H1 (cell line): ENCODE measurements at regions not wholly inside any gene's neighbourhood (a gene's known extent, or its start where the extent isn't known, plus 50 kb on each side); places are given as distances from the start of the nearest gene placed in this dataset.

Experiments used
- CTCF ChIA-PET: fragments of 300-600 bp; sonication (Branson Sonifier 250); formaldehyde crosslinking; loops from one replicate; lab custom pipeline; 2021; ENCODE audit not compliant: partially characterized antibody; lab: Charles Lee
- POLR2A ChIA-PET: fragments of 300-600 bp; sonication (Branson Sonifier 250); formaldehyde crosslinking; loops from one replicate; lab custom pipeline; 2021; ENCODE audit warnings: inconsistent platforms; ENCODE audit not compliant: partially characterized antibody; lab: Charles Lee
- DNase-seq, 2 experiments: peaks; one replicate each; pipeline versions ENCODE4 v3.0.0 to v3.0.0-alpha.2; 2010 to 2022; ENCODE audit warnings: low spot score in 2 of 2, low read depth in 1 of 2, mixed read lengths in 1 of 2
- FAIRE-seq: peaks from 2 replicates; lab custom pipeline; 2011; peaks lifted over from hg19 to GRCh38; lab: Jason Lieb, UNC
- H2AFZ ChIP-seq: 2 replicates; pipeline ENCODE4 v1.8.1; 2012; ENCODE audit warnings: low read length, inconsistent platforms
- H2AK5ac ChIP-seq: 2 replicates; pipeline ENCODE4 v1.6.1; 2013; ENCODE audit warnings: low read depth, low read length
- H2BK120ac ChIP-seq: replicated peaks from 2 replicates; pipeline ENCODE3; 2013; ENCODE audit warnings: low read depth, low read length, inconsistent platforms
- H2BK12ac ChIP-seq: 2 replicates; pipeline ENCODE4 v1.6.1; 2013; ENCODE audit warnings: low read depth, low read length
- H2BK15ac ChIP-seq: 2 replicates; pipeline ENCODE4 v1.6.1; 2013; ENCODE audit warnings: low read length
- H2BK20ac ChIP-seq: 2 replicates; pipeline ENCODE4 v1.6.1; 2013; ENCODE audit warnings: low read length
- H2BK5ac ChIP-seq: 2 replicates; pipeline ENCODE4 v1.6.1; 2013; ENCODE audit warnings: low read depth, low read length
- H3K14ac ChIP-seq: 2 replicates; pipeline ENCODE4 v1.6.1; 2013; ENCODE audit warnings: inconsistent platforms; ENCODE audit not compliant: insufficient read length
- H3K18ac ChIP-seq: 2 replicates; pipeline ENCODE4 v1.6.1; 2013; ENCODE audit warnings: low read length; ENCODE audit errors: extremely low read depth
- H3K23ac ChIP-seq: 2 replicates; pipeline ENCODE4 v1.6.1; 2013; ENCODE audit warnings: inconsistent platforms; ENCODE audit not compliant: insufficient read length
- H3K23me2 ChIP-seq: 2 replicates; pipeline ENCODE4 v1.6.1; 2013; ENCODE audit warnings: low read depth, low read length
- H3K27ac ChIP-seq: 2 replicates; pipeline ENCODE4 v1.6.1; 2011; ENCODE audit warnings: low read depth, low read length, inconsistent platforms
- H3K27me3 ChIP-seq, 4 experiments: replicated peaks in 1 of 4; 1 replicate in 1 of 4; 2 replicates in 3 of 4; pipeline versions ENCODE4 v1.6.1 to v1.8.1; 2011 to 2013; ENCODE audit warnings: low read length in 3 of 4, mild to moderate bottlenecking in 3 of 4, inconsistent platforms in 2 of 4, mixed read lengths in 2 of 4, moderate library complexity in 1 of 4; ENCODE audit not compliant: control insufficient read depth in 3 of 4, insufficient read depth in 3 of 4; ENCODE audit errors: extremely low read depth in 1 of 4
- H3K36me3 ChIP-seq, 4 experiments: 2 replicates each; pipeline versions ENCODE4 v1.6.1 to v1.8.1; 2011 to 2013; ENCODE audit warnings: mild to moderate bottlenecking in 4 of 4, low read length in 3 of 4, moderate library complexity in 2 of 4, control low read depth in 1 of 4, inconsistent platforms in 1 of 4; ENCODE audit not compliant: insufficient read depth in 4 of 4, control insufficient read depth in 2 of 4
- H3K4ac ChIP-seq: replicated peaks from 2 replicates; pipeline ENCODE3; 2013; ENCODE audit warnings: low read length, low read depth, mixed read lengths, inconsistent platforms; ENCODE audit not compliant: insufficient read length
- H3K4me1 ChIP-seq, 4 experiments: replicated peaks in 1 of 4; 1 replicate in 1 of 4; 2 replicates in 3 of 4; pipeline versions ENCODE4 v1.6.1 to v1.8.1; 2011 to 2013; ENCODE audit warnings: low read length in 3 of 4, inconsistent platforms in 2 of 4, mixed read lengths in 1 of 4; ENCODE audit not compliant: insufficient read depth in 4 of 4, control insufficient read depth in 3 of 4
- H3K4me2 ChIP-seq, 2 experiments: 2 replicates each; pipeline versions ENCODE4 v1.6.1 to v1.8.1; 2011 to 2013; ENCODE audit warnings: low read depth in 2 of 2, low read length in 2 of 2, control low read depth in 1 of 2, inconsistent platforms in 1 of 2, mild to moderate bottlenecking in 1 of 2; ENCODE audit not compliant: insufficient read depth in 1 of 2
- H3K4me3 ChIP-seq, 4 experiments: fragments of 200-600, 300-600 bp in 1 of 4; sonication (generic), shearing (Covaris generic), sonication (Bioruptor Twin) in 1 of 4; 2 replicates each; pipeline versions ENCODE4 v1.5.1 to v1.8.1; 2011 to 2016; ENCODE audit warnings: low read length in 4 of 4, low read depth in 3 of 4, control low read depth in 2 of 4, inconsistent platforms in 2 of 4, mild to moderate bottlenecking in 2 of 4, mixed read lengths in 1 of 4, moderate library complexity in 1 of 4; ENCODE audit not compliant: insufficient read depth in 2 of 4; ENCODE audit errors: extremely low read depth in 1 of 4
- H3K56ac ChIP-seq: replicated peaks from 2 replicates; pipeline ENCODE3; 2013; ENCODE audit warnings: low read depth, mild to moderate bottlenecking, mixed read lengths, low read length, inconsistent platforms; ENCODE audit not compliant: insufficient read length
- H3K79me1 ChIP-seq: 2 replicates; pipeline ENCODE4 v1.6.1; 2013; ENCODE audit warnings: low read depth, low read length, control low read depth
- H3K79me2 ChIP-seq, 2 experiments: 2 replicates each; pipeline versions ENCODE4 v1.6.1 to v1.8.1; 2012 to 2013; ENCODE audit warnings: low read length in 2 of 2, mild to moderate bottlenecking in 2 of 2, inconsistent platforms in 1 of 2; ENCODE audit not compliant: insufficient read depth in 2 of 2, control insufficient read depth in 1 of 2
- H3K9ac ChIP-seq, 4 experiments: replicated peaks in 1 of 4; 1 replicate in 1 of 4; 2 replicates in 3 of 4; pipeline versions ENCODE4 v1.6.1 to v1.8.1; 2011 to 2013; ENCODE audit warnings: low read depth in 3 of 4, low read length in 3 of 4, control low read depth in 2 of 4, mild to moderate bottlenecking in 2 of 4, moderate library complexity in 2 of 4, inconsistent platforms in 1 of 4; ENCODE audit errors: extremely low read depth in 1 of 4
- H3K9me3 ChIP-seq, 2 experiments: 2 replicates each; pipeline versions ENCODE4 v1.6.1 to v1.8.1; 2012 to 2013; ENCODE audit warnings: mild to moderate bottlenecking in 2 of 2, moderate library complexity in 2 of 2, control low read depth in 1 of 2, inconsistent platforms in 1 of 2, low read depth in 1 of 2, low read length in 1 of 2, mixed read lengths in 1 of 2; ENCODE audit not compliant: insufficient read depth in 2 of 2
- H4K20me1 ChIP-seq, 2 experiments: replicated peaks in 1 of 2; 2 replicates each; pipeline versions ENCODE3 to v1.8.1; 2011 to 2013; ENCODE audit warnings: inconsistent platforms in 2 of 2, low read length in 2 of 2, mild to moderate bottlenecking in 1 of 2; ENCODE audit not compliant: insufficient read depth in 2 of 2, control insufficient read depth in 1 of 2
- H4K5ac ChIP-seq: 2 replicates; pipeline ENCODE4 v1.6.1; 2013; ENCODE audit warnings: low read length, low read depth, mixed read lengths, inconsistent platforms; ENCODE audit not compliant: insufficient read length
- H4K8ac ChIP-seq: 2 replicates; pipeline ENCODE4 v1.8.0; 2013; ENCODE audit warnings: mild to moderate bottlenecking, moderate library complexity, low read length, inconsistent platforms; ENCODE audit not compliant: insufficient read depth; ENCODE audit errors: extremely low read depth
- H4K91ac ChIP-seq: replicated peaks from 2 replicates; pipeline ENCODE3; 2013; ENCODE audit warnings: low read length, mixed read lengths, inconsistent platforms; ENCODE audit not compliant: insufficient read length
- ASH2L ChIP-seq: fragments of 200-600, 300-600 bp; sonication (generic); IDR thresholded peaks from one replicate; pipeline ENCODE4 v1.7.1; 2017; ENCODE audit warnings: low read length
- CHD1 ChIP-seq: IDR thresholded peaks from 2 replicates; pipeline ENCODE4 v1.6.1; 2012; ENCODE audit warnings: low read depth, low read length, improper control_type of control experiment
- CHD2 ChIP-seq: IDR thresholded peaks from 2 replicates; pipeline ENCODE4 v1.6.1; 2012; ENCODE audit warnings: low read length, improper control_type of control experiment
- CTCF ChIP-seq, 3 experiments: IDR thresholded peaks; 1 replicate in 2 of 3; 2 replicates in 1 of 3; pipeline versions ENCODE4 v1.5.1 to v1.6.1; 2011; ENCODE audit warnings: low read length in 3 of 3, mild to moderate bottlenecking in 3 of 3, inconsistent platforms in 2 of 3, low read depth in 1 of 3, moderate library complexity in 1 of 3; ENCODE audit not compliant: insufficient read depth in 1 of 3; ENCODE audit errors: control extremely low read depth in 1 of 3
- GABPA ChIP-seq: IDR thresholded peaks from 2 replicates; pipeline ENCODE4 v1.6.1; 2011; ENCODE audit warnings: mild to moderate bottlenecking, low read length, moderate library complexity, borderline replicate concordance; ENCODE audit not compliant: insufficient read depth
- HDAC2 ChIP-seq, 2 experiments: fragments of 300-600 bp in 1 of 2; sonication (generic) in 1 of 2; IDR thresholded peaks; 2 replicates each; pipeline ENCODE4 v1.6.1; 2011 to 2012; ENCODE audit warnings: low read depth in 2 of 2, low read length in 2 of 2, mild to moderate bottlenecking in 2 of 2, moderate library complexity in 2 of 2, borderline replicate concordance in 1 of 2, inconsistent platforms in 1 of 2
- KDM1A ChIP-seq: fragments of 200-600, 300-600 bp; sonication (generic); IDR thresholded peaks from 2 replicates; pipeline ENCODE4 v1.7.1; 2016; ENCODE audit warnings: mild to moderate bottlenecking, low read length, borderline replicate concordance
- KDM4A ChIP-seq: IDR thresholded peaks from one replicate; pipeline ENCODE4 v1.7.1; 2012; ENCODE audit warnings: low read depth, mild to moderate bottlenecking, moderate library complexity, low read length, inconsistent platforms; ENCODE audit not compliant: severe bottlenecking
- RFX5 ChIP-seq: IDR thresholded peaks from 2 replicates; pipeline ENCODE4 v1.6.1; 2011; ENCODE audit warnings: low read depth, low read length, improper control_type of control experiment, borderline replicate concordance
- RNF2 ChIP-seq: fragments of 200-900, 300-1000 bp; sonication (generic); IDR thresholded peaks from 2 replicates; pipeline ENCODE4 v1.7.1; 2016; ENCODE audit warnings: borderline replicate concordance, low read depth, mild to moderate bottlenecking, antibody characterized with exemption, low read length; ENCODE audit not compliant: poor library complexity, severe bottlenecking; ENCODE audit errors: missing control alignments
- SIX5 ChIP-seq: IDR thresholded peaks from 2 replicates; pipeline ENCODE4 v1.6.1; 2011; ENCODE audit warnings: mild to moderate bottlenecking, low read depth, low read length
- SUZ12 ChIP-seq: fragments of 200-600 bp; sonication (generic); IDR thresholded peaks from 2 replicates; pipeline ENCODE4 v1.6.1; 2012; ENCODE audit warnings: mild to moderate bottlenecking, inconsistent platforms, low read length, moderate library complexity, mixed read lengths
- TAF7 ChIP-seq: optimal IDR thresholded peaks from 2 replicates; pipeline ENCODE3; 2011; ENCODE audit warnings: low read depth, mild to moderate bottlenecking, inconsistent platforms, low read length, moderate library complexity, borderline replicate concordance

DNA sequence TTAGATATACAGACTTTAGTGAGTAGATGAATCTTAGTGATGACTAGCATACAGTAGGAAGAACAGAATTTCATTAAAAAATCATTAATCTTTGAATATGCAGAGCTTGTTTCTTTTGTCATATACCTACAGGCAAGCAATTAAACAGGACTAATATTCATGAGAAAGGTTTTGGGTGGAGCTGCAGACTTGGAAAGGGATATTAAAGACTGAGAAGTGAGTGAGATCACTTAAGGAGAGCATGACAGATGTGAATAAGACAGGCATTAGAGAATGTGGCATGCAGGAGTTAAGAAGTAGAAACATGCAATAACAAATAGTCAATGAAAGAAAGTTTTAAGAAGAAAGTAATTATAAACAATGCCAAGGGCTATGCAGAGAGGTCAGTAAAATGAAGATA, 187.7 kb downstream of the TMTC3 start:
- no peak overlapping the region for H3K27ac ChIP-seq
- H2AFZ ChIP-seq = no peak overlapping the region
- no peaks in the 10 kb centered on the region for H3K36me3 ChIP-seq
- no peak overlapping the region for H2BK12ac ChIP-seq
- H4K5ac ChIP-seq = no peak overlapping the region
- H4K91ac ChIP-seq = no peak overlapping the region
- H2BK15ac ChIP-seq = no peak overlapping the region
- no peak overlapping the region for H2BK20ac ChIP-seq
- no peaks in the 10 kb centered on the region for H4K20me1 ChIP-seq
- ChIA-PET CTCF (no interaction called here), POLR2A (no interaction called here)
- H3K4ac ChIP-seq = no peak overlapping the region
- no peak overlapping the region for H2BK5ac ChIP-seq
- FAIRE-seq (no peak), DNase-seq (no peak)
- H3K9me3 ChIP-seq = 0 out of 4 replicates have a peak, but pooled peaks cover 4 to 5% of the 10 kb centered on the region in 2 experiments
- H3K4me2 ChIP-seq = no peak overlapping the region
- no peak overlapping the region for H2AK5ac ChIP-seq
- H3K4me1 ChIP-seq = no peaks in the 10 kb centered on the region
- H3K79me1 ChIP-seq = no peaks in the 10 kb centered on the region
- H3K9ac ChIP-seq = no peak overlapping the region
- H3K56ac ChIP-seq = no peak overlapping the region
- no peak overlapping the region for H3K4me3 ChIP-seq
- H3K79me2 ChIP-seq = no peaks in the 10 kb centered on the region
- no peak overlapping the region for H3K23ac ChIP-seq
- no peaks in the 10 kb centered on the region for H3K23me2 ChIP-seq
- no peak overlapping the region for H3K18ac ChIP-seq
- H2BK120ac ChIP-seq = no peak overlapping the region
- no peaks in the 10 kb centered on the region for H3K27me3 ChIP-seq
- no peak overlapping the region for H3K14ac ChIP-seq
- no peak overlapping the region for H4K8ac ChIP-seq
- no peak for TF ChIP-seq KDM4A
- no peak for TF ChIP-seq RNF2
- no peak for TF ChIP-seq GABPA
- TF ChIP-seq CHD1 = no peak
- no peak for TF ChIP-seq CHD2
- TF ChIP-seq TAF7 = no peak
- no peak for TF ChIP-seq SUZ12
- TF ChIP-seq KDM1A = no peak
- no peak for TF ChIP-seq HDAC2 (IDR thresholded peaks at IDR 0.05; ENCODE audit: borderline replicate concordance in 1 of 2, low read depth in 2 of 2, low read length in 2 of 2)
- TF ChIP-seq ASH2L = no peak
- no peak for TF ChIP-seq RFX5
- no peak for TF ChIP-seq SIX5
- no peak for TF ChIP-seq CTCF (IDR thresholded peaks at IDR 0.05; ENCODE audit: control extremely low read depth in 1 of 3, insufficient read depth in 1 of 3, low read depth in 1 of 3, low read length in 3 of 3)
